Fibroblast of the conjunctiva (primary cell): ENCODE measurements at regions not wholly inside any gene's neighbourhood (a gene's known extent, or its start where the extent isn't known, plus 50 kb on each side); places are given as distances from the start of the nearest gene placed in this dataset.

ENCODE experiments used
- DNase-seq: peaks from one replicate; pipeline ENCODE4 v3.0.0-alpha.2; 2010; ENCODE audit warnings: low read depth

- no peak for DNase-seq
These were observed 182.4 kb upstream of the ADGRL2 start for GRCh38 chr1:81618376-81618775.

- DNase-seq = no peak
These were observed 183.3 kb upstream of the ADGRL2 start for GRCh38 chr1:81617308-81617967.

GRCh38 chr1:81613803-81614202, 186.9 kb upstream of the ADGRL2 start:
- no peak for DNase-seq

GRCh38 chr1:81607924-81608323, 192.8 kb upstream of the ADGRL2 start:
- no peak for DNase-seq

- DNase-seq = no peak
These were observed 193.6 kb upstream of the ADGRL2 start for GRCh38 chr1:81607086-81607485.

- no peak for DNase-seq
These were observed 194.1 kb upstream of the ADGRL2 start for GRCh38 chr1:81606656-81607055.

GRCh38 chr1:81605023-81605422, 195.7 kb upstream of the ADGRL2 start:
- DNase-seq = no peak

GRCh38 chr1:81600878-81601622, 199.7 kb upstream of the ADGRL2 start:
- DNase-seq = no peak

- DNase-seq = no peak
These were observed 200.4 kb upstream of the ADGRL2 start for GRCh38 chr1:81600363-81600762.

GRCh38 chr1:81598623-81599022, 202.1 kb upstream of the ADGRL2 start:
- DNase-seq = no peak

- no peak for DNase-seq
These were observed 202.9 kb upstream of the ADGRL2 start for GRCh38 chr1:81597720-81598426.

- DNase-seq = no peak
These were observed 204.4 kb upstream of the ADGRL2 start for GRCh38 chr1:81596341-81596740.

GRCh38 chr1:81594206-81594605, 206.5 kb upstream of the ADGRL2 start:
- no peak for DNase-seq

GRCh38 chr1:81592233-81592632, 208.5 kb upstream of the ADGRL2 start:
- DNase-seq = no peak

GRCh38 chr1:81590171-81590570, 210.6 kb upstream of the ADGRL2 start:
- DNase-seq = no peak

GRCh38 chr1:81588149-81588548, 212.6 kb upstream of the ADGRL2 start:
- DNase-seq = no peak

- no peak for DNase-seq
These were observed 213.3 kb upstream of the ADGRL2 start for GRCh38 chr1:81587426-81587825.

GRCh38 chr1:81585371-81585770, 215.4 kb upstream of the ADGRL2 start:
- DNase-seq = no peak

GRCh38 chr1:81584398-81584797, 216.3 kb upstream of the ADGRL2 start:
- no peak for DNase-seq

- DNase-seq = no peak
These were observed 216.9 kb upstream of the ADGRL2 start for GRCh38 chr1:81583878-81584277.

GRCh38 chr1:81582467-81582986, 218.2 kb upstream of the ADGRL2 start:
- DNase-seq = no peak

GRCh38 chr1:81578867-81579266, 221.9 kb upstream of the ADGRL2 start:
- no peak for DNase-seq
